Neural crest cell (in vitro differentiated cells): ENCODE measurements at regions not wholly inside any gene's neighbourhood (a gene's known extent, or its start where the extent isn't known, plus 50 kb on each side); places are given as distances from the start of the nearest gene placed in this dataset.

ENCODE experiments used
- DNase-seq: peaks from one replicate; pipeline ENCODE4 v3.0.0; 2021; ENCODE audit warnings: low read depth, mixed read lengths, low spot score
- H3K27ac Mint-ChIP-seq: one replicate; pipeline ENCODE4 v1.8.0; 2021; ENCODE audit warnings: mild to moderate bottlenecking, mixed read lengths; ENCODE audit not compliant: unreplicated experiment
- H3K27me3 Mint-ChIP-seq: 2 replicates; pipeline ENCODE4 v1.8.0; 2021; ENCODE audit warnings: low read depth, mild to moderate bottlenecking, mixed read lengths
- H3K36me3 Mint-ChIP-seq: 2 replicates; pipeline ENCODE4 v1.8.0; 2021; ENCODE audit warnings: low read depth, mild to moderate bottlenecking, mixed read lengths
- H3K4me1 Mint-ChIP-seq: 2 replicates; pipeline ENCODE4 v1.8.0; 2021; ENCODE audit warnings: mixed read lengths
- H3K4me3 Mint-ChIP-seq: one replicate; pipeline ENCODE4 v1.8.0; 2021; ENCODE audit warnings: mild to moderate bottlenecking, mixed read lengths
- H3K9me3 Mint-ChIP-seq: 2 replicates; pipeline ENCODE4 v1.8.0; 2021; ENCODE audit warnings: mixed read lengths
- TF ChIP-seq, protein P1 (sequence below): fragments of 200-600 bp; sonication (generic); conservative IDR thresholded peaks from 2 replicates; pipeline ENCODE4 v1.5.0; 2021; ENCODE audit warnings: antibody characterized with exemption, mild to moderate bottlenecking

- Mint-ChIP-seq H3K9me3 (peaks cover 2% of the 10 kb centered on the region), H3K27me3 (peaks cover 6% of the 10 kb centered on the region), H3K4me1 (peaks cover 17% of the 10 kb centered on the region), H3K27ac (no peak overlapping the region), H3K36me3 (no peaks in the 10 kb centered on the region), H3K4me3 (no peak overlapping the region)
- DNase-seq, result no peak
- TF ChIP-seq, protein P1, sequence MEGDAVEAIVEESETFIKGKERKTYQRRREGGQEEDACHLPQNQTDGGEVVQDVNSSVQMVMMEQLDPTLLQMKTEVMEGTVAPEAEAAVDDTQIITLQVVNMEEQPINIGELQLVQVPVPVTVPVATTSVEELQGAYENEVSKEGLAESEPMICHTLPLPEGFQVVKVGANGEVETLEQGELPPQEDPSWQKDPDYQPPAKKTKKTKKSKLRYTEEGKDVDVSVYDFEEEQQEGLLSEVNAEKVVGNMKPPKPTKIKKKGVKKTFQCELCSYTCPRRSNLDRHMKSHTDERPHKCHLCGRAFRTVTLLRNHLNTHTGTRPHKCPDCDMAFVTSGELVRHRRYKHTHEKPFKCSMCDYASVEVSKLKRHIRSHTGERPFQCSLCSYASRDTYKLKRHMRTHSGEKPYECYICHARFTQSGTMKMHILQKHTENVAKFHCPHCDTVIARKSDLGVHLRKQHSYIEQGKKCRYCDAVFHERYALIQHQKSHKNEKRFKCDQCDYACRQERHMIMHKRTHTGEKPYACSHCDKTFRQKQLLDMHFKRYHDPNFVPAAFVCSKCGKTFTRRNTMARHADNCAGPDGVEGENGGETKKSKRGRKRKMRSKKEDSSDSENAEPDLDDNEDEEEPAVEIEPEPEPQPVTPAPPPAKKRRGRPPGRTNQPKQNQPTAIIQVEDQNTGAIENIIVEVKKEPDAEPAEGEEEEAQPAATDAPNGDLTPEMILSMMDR, result no peak
Measured at GRCh38 chr1:4452701-4453100, 201.7 kb upstream of the AJAP1 start.

GRCh38 chr1:4460052-4460451 is 194.4 kb upstream of the AJAP1 start:
- Mint-ChIP-seq H3K36me3 (no peaks in the 10 kb centered on the region), H3K4me3 (no peak overlapping the region), H3K4me1 (no peaks in the 10 kb centered on the region), H3K9me3 (peaks cover 2% of the 10 kb centered on the region), H3K27me3 (peaks cover 3% of the 10 kb centered on the region), H3K27ac (no peak overlapping the region)
- DNase-seq, result no peak
- TF ChIP-seq, protein P1, result no peak

DNA sequence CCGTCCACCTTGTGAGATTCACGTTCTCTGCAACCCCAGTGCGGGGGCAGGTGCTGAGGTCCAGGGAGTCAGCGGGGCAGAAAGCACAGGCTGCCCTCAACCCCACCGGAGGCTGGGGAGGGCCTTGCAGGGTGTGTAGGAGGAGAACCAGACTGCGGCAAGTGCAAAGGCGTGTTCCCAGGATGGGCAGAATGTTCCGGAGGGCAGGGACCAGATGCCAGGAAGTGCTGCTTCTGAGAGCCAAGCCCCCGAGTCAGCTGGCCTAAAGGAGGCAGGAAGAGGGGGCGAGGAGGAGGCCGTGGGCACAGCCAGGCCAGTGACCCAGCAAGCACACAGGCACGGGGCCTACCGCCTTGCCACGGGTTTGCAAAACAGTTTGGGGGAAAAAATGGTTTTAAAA is 193.8 kb upstream of the AJAP1 start:
- no peak for DNase-seq
- Mint-ChIP-seq H3K4me1 (no peaks in the 10 kb centered on the region), H3K27me3 (peaks cover 3% of the 10 kb centered on the region), H3K36me3 (no peaks in the 10 kb centered on the region), H3K9me3 (peaks cover 2% of the 10 kb centered on the region), H3K27ac (no peak overlapping the region), H3K4me3 (no peak overlapping the region)
- TF ChIP-seq, protein P1, result no peak

DNA sequence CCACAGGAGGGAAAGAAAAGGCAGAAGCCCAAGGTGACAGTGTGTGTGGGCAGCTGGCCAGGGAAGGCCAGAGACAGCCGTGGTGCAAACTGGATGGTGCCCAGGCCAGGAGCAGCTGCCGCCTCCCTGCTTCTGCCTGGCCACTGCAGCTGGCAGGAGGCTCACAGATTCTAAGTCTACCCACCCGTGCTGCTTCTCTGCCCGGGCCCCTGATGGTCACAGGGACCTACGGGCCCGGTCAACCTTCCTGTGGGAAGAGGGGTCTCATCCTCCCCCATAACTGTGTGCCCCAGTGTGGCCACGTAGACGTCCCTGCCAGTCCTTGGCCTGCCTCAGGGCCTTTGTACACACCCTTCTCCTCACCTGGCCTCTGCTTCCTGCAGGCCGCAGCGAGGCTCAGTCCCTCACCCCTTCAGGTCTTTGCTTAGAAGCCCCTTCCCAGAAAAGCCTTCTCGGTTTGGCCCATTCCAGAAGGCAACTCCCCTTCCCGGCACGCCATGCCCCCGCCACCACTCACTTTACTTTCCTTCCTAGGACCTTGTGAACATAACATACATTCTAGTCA is 192.6 kb upstream of the AJAP1 start:
- no peak for DNase-seq
- TF ChIP-seq, protein P1, result no peak
- no peaks in the 10 kb centered on the region for H3K27me3 Mint-ChIP-seq
- no peak overlapping the region for H3K4me3 Mint-ChIP-seq
- H3K4me1 Mint-ChIP-seq, result no peaks in the 10 kb centered on the region
- no peak overlapping the region for H3K27ac Mint-ChIP-seq
- H3K36me3 Mint-ChIP-seq, result no peaks in the 10 kb centered on the region
- no peaks in the 10 kb centered on the region for H3K9me3 Mint-ChIP-seq

DNA sequence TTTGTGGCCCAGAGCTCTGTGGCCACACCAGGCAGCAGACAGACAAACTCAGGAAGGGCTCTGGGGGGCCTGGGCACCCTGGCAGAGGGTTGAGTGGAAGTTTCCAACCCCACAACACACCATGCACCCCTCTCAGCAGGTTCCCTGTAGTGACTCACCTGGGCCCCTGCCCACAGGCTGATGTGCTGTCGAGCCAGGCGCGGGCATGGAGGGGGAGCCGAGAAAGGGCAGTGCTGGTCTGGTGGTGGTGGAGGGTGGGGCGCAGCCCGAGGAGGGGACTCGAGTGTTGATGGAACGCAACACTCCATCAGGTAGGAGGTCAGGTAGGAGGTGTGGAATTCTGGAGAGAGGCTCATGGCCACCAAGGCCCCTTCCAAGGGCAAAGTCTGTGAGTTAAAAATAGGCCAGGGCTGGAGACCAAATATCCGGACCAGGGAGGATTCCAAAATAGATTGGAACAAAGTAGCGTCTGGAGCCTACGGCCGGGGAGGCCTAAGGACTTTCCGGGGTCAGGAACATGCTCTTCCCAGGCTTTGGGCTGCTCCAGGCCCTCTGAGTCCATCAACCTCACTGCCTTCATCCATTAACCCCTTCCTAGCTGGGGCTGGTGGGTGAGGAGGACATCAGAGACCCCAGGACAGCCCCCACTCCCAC is 191.5 kb upstream of the AJAP1 start:
- no peaks in the 10 kb centered on the region for H3K4me1 Mint-ChIP-seq
- H3K36me3 Mint-ChIP-seq, result no peaks in the 10 kb centered on the region
- H3K4me3 Mint-ChIP-seq, result no peak overlapping the region
- H3K27me3 Mint-ChIP-seq, result no peaks in the 10 kb centered on the region
- no peak overlapping the region for H3K27ac Mint-ChIP-seq
- TF ChIP-seq, protein P1, result no peak
- no peak for DNase-seq
- H3K9me3 Mint-ChIP-seq, result no peaks in the 10 kb centered on the region
